NCI-H2029 treated with DMSO at 0.1 percent for 48 hours (cell line): ENCODE measurements at regions not wholly inside any gene's neighbourhood (a gene's known extent, or its start where the extent isn't known, plus 50 kb on each side); places are given as distances from the start of the nearest gene placed in this dataset.
"Not testable (repeated sequence)": the region's sequence is repeated elsewhere in the genome, so short reads cannot be mapped to it uniquely, and the experiment has no call there.

Source experiments
- DNase-seq: peaks from one replicate; lab custom pipeline; 2025; lab: John Stamatoyannopoulos, UW

- no peak for DNase-seq
These were observed 123.6 kb upstream of the ANK3 start for GRCh38 chr10:60513281-60513680.

GRCh38 chr10:60511477-60512229 lies 122.0 kb upstream of the ANK3 start:
- no peak for DNase-seq

GRCh38 chr10:60508831-60509230 lies 119.2 kb upstream of the ANK3 start:
- no peak for DNase-seq

DNA sequence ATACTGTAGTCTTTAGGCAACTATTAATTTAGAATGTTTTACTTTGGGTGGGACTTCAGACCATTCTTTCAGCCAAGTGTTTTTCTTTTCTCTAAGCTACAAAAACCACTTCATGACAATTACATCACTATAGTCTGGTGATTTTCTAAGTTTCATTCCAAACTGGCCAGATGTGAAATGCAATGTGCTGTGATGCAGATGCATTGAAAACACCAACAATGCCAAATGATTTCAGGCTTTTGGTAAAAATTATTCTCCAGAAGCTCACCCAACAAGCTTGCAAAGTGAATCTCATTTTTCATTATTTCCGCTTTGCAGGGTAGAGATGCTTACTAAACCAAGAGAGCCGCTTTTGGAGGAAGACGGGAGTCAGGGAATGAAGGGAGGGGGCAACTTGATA lies 118.4 kb upstream of the ANK3 start:
- DNase-seq = no peak

GRCh38 chr10:60502621-60503020 lies 112.9 kb upstream of the ANK3 start:
- no peak for DNase-seq

DNA sequence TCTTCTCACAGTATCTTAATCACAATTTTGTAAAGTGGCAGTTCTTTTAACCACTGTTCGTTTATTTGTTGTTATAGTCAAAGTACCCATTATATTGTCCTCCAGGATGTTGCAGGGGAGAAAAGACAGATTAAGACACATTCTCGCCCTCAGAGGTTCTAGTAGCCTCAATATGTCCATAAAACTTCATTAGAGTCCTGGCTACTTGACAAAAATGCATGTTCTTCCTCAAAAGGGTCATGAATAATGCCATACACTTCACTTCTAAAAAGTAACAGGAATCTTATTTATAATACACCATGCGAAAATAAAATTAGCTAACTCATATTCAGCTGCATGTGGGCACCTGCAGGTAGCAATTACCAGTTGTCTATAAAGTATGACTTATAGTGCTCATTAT lies 109.3 kb upstream of the ANK3 start:
- no peak for DNase-seq

DNA sequence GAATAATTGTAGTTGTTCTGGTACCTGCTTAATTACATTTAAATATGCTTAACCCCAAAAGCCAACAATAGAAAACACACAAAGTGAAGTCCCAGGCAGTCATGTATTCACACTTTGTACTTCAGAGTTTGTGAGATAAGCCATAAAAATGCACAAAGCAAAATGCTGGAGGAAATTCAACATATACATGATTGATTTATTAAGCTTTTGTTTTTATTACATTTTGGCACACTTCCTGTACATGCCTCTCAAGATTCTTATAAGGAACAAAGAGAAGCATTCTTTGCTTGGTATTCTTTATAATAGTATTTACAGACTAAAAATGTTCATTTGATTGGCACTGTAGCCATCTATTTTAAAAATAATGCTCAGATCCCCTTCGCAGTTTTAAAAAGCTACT lies 107.7 kb upstream of the ANK3 start:
- DNase-seq = no peak

DNA sequence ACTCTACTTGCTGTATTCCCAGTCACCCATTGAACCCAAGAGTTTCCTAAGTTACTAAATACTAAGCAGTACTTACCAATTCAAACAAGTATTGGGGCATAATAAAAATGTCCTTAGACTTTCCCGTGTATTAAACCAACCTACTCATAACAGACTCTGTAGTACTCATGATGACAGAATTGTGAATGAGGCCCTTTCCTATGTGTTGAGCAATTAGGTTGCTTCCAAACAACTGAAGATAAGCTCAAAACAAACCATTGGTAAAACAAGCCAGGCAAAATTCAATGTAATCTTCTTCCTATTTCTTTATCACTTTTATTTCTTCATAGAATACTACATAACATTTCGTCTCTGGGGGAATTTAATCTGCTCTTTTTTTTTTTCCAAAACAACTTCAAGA lies 106.5 kb upstream of the ANK3 start:
- DNase-seq = no peak

GRCh38 chr10:60495338-60496055 lies 105.8 kb upstream of the ANK3 start:
- DNase-seq = no peak

DNA sequence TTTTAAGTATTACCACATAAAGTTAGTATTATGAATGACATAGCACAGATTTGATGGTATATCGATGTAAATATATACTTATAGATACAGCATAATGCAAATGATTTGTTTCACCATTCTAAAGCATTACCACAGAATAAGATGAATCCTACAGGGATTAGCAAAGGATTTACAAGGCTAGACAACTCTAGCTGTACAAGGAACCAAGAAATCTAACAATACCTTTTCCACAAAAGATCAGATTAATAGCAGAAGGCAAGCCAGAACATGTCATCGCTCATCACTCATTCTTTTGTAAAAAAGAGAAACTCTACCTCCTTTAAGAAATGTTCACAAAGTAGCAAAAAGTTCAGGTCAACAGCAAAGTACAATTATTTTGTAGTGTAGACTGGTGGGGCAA lies 105.1 kb upstream of the ANK3 start:
- DNase-seq = no peak

- no peak for DNase-seq
These were observed 101.5 kb upstream of the ANK3 start for GRCh38 chr10:60491162-60491561.

- no peak for DNase-seq
These were observed 100.3 kb upstream of the ANK3 start for GRCh38 chr10:60490013-60490412.

- DNase-seq = no peak
These were observed 98.5 kb upstream of the ANK3 start for GRCh38 chr10:60488111-60488669.

GRCh38 chr10:60487543-60487942 lies 97.9 kb upstream of the ANK3 start:
- no peak for DNase-seq

GRCh38 chr10:60485025-60485424 lies 95.3 kb upstream of the ANK3 start:
- DNase-seq = no peak

- DNase-seq = no peak
These were observed 91.3 kb upstream of the ANK3 start for GRCh38 chr10:60480865-60481563.

GRCh38 chr10:60479305-60480020 lies 89.8 kb upstream of the ANK3 start:
- no peak for DNase-seq

DNA sequence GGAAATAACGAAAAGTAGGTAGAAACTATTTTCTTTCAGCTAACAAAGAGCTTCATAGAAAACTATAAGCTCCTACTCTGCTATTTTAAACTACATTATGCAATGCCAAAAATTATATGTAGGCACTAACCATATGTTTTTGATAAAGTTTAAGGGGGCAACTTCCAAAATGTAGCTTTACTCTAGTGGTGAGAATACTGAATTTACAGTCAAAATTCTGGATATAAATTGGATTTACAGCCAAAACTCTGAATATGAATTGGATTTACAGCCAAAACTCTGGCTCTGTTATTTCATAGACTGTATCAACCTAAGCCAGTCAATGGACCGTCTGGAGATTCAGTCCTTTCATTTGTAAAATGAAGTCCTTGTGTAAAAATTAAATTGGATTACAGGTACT lies 86.8 kb upstream of the ANK3 start:
- no peak for DNase-seq

GRCh38 chr10:60473557-60473956 lies 83.9 kb upstream of the ANK3 start:
- DNase-seq = no peak

DNA sequence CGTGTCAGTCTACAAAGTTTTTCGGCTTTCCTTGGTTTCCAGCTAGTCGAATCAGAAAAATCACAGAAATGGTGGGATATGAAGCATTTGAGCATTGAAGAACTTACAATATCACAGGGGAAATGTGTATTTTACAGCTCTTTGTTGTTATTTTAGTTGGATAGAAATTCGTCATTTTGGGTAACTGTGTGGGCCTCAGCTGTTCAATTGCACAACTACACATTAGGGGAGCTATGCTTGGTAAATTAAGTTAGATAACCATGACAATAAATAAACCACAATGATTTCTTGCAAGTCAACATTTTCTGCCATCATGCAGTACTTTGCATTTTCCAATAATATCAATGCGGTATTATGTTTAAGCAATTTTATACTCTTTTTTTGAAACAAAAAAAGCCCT lies 80.4 kb upstream of the ANK3 start:
- DNase-seq = no peak

- not testable (repeated sequence) for DNase-seq
These were observed 79.5 kb upstream of the ANK3 start for GRCh38 chr10:60469147-60469546.

GRCh38 chr10:60467202-60467546 lies 77.5 kb upstream of the ANK3 start:
- DNase-seq = no peak
